HG03439 (cell line): ENCODE measurements at regions not wholly inside any gene's neighbourhood (a gene's known extent, or its start where the extent isn't known, plus 50 kb on each side); places are given as distances from the start of the nearest gene placed in this dataset.

ENCODE experiments used
- ATAC-seq: cut with Tn5 transposase; IDR thresholded peaks from one replicate; pipeline ENCODE4 v1.9.1; 2021; ENCODE audit warnings: mild to moderate bottlenecking, moderate library complexity; ENCODE audit not compliant: unreplicated experiment

DNA sequence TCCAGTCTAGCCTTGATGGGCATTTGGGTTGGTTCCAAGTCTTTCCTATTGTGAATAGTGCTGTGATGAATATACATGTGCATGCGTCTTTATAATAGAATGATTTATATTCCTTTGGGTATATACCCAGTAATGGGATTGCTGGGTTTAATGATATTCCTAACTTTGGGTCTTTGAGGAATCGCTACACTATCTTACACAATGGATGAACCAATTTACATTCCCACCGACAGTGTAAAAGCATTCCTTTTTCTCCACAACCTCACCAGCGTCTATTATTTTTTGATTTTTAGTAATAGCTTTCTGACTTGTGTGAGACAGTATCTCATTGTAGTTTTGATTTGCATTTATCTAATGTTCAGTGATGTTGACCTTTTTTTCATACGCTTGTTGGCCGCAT, 1040.1 kb downstream of the MAT2B start:
- no peak for ATAC-seq

DNA sequence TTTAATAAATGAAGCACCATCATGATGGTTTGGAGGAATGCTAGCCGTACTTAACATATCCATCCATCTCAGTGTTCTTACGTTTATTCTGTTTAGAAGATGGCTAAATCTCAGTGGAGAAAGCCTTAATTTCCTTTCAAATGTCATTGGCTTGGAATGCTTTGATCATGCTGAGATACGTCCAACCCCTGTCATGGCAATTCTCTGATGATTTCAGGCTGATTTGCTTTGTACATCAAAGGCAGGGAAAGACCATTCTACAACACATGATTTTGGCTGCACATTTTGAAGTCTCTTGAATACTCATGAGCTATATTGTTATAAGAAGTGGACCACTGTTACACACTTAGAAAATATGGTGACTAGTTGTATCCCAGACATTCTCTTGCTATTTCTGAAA, 1048.4 kb downstream of the MAT2B start:
- no peak for ATAC-seq

DNA sequence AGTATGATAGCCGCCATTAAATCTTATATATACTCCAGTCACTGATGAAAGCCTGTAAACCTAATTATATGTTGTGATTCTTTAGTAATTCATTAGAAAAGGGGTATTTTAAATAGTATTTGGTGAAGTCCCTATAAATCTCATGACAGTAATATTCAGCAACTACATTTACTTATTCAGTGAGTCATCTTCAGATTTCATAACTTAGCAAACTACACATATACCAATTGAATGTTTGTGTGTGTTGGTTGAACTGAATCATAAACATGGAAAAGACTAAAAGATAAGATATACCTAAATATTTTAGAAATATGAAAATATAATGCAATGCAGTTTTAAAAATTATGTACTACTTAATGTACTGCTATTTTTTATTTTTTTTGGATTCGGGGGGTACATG, 1050.4 kb downstream of the MAT2B start:
- no peak for ATAC-seq

DNA sequence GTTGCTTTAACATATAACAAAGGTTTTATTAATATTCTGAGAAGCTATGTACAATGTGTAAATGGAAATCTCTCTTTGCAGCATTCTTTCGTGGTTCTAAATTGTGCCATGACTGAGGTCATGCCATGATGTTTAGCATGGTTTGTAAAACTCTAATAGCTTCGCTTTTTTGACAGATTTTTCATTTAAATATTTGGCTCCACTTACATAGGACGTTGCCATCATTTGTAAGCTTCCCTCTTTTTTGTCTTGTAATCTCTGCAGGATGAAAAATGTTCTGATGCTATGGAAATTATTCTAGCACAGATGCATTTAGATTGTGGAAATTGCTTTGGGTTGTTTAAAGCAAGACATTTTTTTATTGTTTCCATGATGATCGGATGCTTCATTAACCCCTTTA, 1054.8 kb downstream of the MAT2B start:
- ATAC-seq, result no peak

DNA sequence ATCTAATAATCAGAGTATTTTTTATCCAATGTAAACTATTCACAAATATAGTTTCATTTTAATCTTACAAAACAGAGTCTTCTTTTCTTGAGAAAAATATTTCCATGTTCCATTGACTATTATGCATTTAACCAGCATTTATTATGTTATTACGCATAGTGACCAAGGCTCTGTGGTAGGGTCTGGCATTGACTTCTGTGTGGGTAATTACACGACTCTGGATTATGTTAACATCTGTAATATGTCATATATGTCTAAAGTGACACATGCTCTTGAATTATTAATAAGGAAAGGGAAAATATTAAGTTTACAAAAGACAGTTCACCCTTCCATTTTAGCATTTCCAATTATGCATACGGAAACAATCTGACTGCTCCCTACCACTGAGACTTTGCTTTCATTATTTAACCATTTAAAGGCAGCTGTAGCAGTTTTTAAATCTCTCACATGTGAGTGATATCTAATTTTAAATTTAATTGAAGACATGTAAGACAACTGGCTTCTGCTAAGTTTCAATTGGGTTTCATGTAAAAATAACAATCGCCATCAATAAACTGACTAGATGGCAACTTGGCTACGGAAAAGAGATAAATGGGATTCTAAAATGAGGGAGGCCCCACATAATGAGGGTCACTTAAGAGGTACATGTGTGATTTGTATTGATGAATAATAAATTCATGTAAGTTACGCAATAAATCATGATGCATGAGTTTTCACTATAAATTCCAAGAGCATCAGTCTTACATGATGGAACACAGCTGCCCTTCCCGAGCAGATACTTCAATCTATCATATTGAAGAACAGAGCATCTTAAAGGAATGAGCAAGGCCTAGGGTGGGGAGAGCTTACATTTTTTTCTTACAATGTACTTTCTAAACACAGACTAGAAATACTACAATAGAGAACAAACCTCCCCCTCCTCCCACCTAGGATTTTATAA, 1056.8 kb downstream of the MAT2B start:
- no peak for ATAC-seq

DNA sequence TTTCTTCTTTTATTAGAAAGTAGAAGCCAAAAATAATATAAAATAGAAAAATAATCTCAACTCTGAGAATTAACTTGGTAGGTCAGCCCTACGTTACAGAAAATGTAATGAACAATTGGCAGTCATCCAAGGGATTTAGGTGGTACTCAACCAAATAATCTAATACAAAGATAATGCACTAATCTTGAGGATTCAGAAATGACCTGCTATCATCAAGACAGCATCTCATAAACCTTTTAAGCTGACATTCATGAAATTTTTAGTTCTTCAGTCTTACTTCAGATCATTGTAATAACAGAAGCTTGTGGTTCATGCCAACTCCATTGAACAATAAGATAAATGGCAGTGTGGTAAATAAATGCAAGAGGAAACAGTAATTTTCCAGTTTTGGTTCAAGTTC, 1058.0 kb downstream of the MAT2B start:
- ATAC-seq, result no peak

DNA sequence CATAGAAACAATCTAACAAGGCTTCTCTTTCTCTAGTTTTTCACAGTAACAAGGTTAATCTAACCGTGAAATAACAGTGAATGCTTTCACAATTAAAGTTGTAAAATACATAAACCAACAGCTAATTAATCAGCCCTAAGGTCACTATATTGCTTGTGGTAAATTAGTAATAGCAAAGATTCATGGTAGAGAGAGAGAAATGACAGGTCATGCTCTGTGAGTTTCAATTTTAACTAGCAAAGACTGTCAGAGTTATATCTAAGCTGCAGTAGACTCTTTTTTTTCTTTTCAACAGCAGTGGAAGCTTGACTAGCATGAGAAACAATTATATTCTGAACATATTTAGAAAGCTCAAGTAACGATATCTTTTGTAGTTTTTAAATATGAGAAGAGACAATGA, 1068.0 kb downstream of the MAT2B start:
- no peak for ATAC-seq

DNA sequence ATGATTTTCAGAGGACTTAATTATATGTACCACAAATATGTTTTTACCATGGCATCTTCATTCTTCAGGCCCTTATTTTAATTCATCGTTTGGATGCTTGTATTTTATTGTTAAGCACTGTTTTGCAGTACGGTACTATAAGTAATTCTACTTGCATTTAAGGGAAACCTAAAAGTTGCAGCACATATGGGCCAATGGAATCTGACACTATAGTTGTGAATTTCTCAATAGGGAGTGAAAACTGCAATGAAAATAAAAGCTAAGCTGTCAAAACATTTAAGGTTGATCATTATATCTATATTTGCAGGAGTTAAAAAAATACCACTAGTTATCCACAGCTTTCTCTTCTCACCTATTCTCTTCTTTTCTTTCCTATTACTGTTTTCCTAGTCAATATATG, 1071.8 kb downstream of the MAT2B start:
- no peak for ATAC-seq

DNA sequence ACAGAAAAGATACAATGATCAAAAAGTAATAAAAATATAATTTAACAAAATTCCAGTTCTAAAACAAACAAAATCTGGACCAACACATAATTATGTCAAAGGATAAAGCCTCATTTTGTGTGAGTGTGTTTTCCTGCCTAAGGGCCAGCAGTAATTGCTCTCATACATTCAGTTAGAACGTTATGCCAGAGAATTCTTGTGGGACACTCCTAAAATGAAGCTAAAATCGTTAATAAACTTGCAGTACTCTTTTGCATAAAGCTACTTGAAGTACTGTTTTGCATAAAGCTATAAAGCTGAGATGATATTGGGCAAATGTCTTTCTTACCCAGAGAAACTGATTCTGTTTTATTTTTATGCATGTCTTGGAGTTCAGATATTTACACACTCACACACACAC, 1072.3 kb downstream of the MAT2B start:
- no peak for ATAC-seq

DNA sequence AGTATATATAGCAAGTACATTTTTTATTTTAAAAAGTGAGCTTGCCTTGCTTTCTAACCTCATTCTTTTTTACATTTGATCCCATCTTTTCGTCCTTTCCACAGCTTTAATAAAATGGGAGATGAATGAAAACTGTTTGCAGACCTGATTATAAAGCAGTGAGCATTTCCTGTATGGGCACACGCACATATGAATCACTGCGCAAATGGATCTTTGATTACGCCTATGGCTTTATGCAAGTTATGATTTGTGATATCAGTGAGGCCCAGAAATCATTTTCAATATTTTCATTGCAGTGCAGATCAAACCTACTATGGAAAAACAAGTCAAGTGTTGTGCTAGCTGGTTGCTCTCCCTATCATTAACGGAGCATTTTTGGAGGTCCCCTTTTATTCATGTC, 1073.0 kb downstream of the MAT2B start:
- no peak for ATAC-seq

DNA sequence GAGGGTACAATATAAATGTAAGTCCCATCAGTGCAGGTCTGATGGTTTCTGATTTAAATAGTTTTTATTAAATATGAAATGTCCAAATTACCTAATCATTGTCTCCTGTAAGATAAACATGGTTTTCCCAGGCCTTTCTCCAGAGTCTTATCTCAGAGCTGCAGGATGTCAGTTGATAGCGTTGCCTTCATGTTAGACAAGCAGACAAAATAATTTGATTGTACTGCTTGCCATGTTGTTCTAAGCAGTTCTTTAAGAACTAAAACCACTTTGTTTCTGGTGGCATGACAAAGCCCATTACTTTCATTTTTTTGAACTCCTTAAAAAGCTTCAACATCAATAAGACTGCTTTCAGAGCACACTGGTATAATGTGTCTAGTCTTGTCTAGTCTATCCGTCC, 1073.5 kb downstream of the MAT2B start:
- no peak for ATAC-seq

DNA sequence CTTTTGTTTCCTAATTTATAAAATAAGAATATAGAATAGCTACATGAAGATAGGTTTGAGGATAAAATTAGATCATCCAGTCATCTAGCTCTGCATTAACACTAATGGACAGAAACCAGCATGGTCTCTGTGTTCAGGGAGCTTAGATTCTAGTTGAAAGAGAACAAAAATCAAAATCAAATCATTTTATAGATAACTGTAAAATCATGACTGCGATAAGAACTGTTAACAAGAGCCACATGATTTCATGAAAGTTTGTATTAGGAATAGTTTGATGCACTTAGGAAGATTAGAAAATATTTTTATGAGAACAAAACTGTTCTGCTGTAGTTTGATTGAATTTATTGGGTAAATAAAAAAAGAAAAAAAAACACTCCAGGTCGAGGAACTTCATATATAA, 1074.7 kb downstream of the MAT2B start:
- no peak for ATAC-seq

DNA sequence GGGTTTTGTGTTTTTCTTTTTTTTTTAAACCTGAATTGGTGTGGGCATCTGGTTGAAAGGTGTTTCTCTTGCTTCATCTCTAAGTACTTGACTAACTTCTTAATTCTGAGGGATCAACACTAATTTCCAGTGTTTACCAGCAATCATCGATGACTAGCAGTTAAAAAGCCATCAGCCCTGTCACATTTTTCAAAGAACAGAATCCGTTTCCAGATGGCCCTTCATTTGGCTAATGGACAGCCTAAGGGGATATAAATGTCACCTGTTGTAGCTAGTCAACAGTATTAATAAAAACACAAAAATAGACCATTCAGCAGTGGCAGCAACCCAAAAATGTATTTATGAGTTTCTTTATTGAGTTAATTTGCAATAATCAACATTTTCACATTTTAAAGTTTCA, 1076.5 kb downstream of the MAT2B start:
- no peak for ATAC-seq

DNA sequence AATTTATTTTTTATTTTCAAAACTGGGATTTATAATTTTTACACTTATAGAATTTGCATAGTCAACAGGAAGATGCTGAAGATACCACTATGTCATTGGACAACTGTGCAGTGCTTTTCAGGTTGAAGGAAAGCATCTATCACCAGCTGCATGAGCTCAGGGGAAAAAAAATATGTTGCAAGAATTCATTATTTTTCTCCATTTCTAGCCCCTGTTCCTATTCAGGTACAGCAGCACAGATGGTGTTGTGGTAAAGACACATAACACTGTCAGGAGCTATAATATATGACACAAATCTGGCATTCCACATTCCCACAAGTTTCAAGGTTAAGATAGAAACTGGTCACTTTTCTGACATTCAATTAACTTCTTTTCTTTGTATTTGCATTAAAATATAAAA, 1088.6 kb downstream of the MAT2B start:
- ATAC-seq, result no peak

DNA sequence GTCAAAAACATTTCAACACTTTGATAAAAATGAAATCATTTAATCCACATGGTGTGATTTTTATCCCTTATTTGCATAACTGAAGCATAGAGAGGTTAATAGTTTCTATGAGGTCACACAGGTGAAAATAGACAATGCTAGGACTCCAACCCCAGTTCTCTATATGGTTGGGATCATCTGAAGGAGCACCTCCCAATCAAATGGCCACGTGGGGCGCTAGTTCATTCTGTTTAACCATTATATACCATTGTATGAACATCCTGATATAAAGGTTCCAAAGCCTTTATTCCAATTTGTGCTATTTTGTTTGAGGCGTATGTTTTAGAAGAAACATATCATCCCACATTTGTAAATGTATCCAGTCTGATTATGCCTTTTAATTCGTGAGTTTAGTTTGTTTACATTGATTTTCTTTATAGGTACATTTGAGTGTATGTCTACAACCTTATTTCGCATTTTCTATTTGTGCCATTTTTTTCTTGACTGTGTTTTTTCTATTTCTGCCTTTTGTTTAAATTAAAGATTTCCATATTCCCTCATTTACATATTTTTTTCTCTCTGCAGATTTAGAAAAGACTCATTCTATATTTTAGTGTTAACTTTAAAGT, 1092.0 kb downstream of the MAT2B start:
- ATAC-seq, result peak; percentile 78

DNA sequence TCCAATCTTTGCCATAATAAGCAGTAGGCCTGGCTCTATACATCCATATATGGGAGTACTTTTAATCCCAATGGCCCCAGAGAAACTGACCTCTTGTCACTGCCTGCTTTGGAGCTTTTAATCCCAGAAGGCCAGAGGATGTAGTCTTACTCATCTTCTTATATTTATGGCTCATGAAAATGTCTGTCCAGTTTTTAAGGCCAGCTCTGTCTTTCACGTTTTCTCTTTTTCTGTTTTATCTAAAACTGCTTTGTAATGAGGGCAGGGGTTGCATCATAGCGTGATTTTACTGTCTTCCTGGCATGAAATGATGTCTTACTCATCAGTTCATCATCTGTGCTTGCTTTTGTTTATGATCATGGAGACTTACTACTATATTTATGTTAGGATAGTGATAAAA, 1094.9 kb downstream of the MAT2B start:
- no peak for ATAC-seq

DNA sequence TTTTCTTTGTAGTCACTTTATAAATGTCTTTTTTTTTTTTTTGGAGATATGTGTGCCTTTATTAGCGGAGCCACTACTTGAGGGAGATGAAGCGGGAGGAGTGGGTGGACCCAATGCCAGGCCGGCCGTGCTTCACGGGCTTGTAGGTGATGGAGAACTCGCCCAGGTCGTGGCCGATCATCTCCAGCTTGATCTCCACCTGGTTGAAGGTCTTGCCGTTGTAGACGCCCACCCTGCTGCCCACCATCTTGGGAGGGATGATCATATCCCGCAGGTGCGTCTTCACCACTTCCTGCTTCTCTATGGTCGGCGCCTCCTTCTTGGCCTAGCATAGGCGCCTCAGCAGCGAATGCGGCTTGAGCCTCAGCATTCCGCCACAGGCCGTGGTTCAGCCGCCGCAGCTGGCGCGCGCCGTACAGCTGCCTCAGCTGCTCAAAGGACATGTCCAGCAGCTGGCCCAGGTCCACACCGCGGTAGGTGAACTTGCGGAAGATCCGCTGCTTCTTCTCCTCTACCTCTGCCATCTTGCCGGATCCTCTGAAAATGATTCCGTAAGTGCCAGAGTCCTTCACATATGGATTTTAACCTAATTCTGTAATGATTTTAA, 1095.6 kb downstream of the MAT2B start:
- no peak for ATAC-seq

DNA sequence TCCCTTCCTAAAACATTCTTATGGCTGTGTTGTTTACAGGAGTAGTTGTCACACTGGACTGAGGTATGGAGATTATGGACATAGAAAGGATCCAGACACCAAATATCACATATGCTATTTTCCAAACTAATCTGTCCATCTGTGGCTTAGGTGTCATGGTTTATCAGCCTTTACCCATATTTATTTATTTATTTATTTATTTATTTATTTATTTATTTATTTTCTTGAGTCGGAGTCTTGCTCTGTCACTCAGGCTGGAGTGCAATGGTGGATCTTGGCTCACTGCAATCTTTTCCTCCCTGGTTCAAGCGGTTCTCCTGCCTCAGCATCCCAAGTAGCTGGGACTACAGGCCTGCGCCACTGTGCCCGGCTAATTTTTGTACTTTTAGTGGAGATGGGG, 1103.1 kb downstream of the MAT2B start:
- ATAC-seq, result no peak

DNA sequence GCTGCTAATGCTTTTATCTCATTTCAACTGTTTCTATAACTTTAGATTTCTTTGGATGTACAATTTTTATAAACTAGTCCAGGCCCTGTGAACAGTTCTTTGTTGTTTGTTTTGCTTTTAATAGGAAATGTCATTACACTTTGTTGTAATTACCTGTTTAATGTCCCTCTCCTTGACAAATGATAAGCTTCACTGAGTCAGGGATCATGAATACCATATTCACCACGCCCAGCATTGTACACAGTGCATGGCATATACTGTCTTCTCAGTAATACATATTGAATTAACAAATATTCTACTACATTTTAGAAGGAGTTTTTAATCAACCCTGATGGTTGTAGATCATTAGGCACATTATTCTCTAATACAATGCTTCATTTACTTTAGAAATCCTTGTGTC, 1105.0 kb downstream of the MAT2B start:
- no peak for ATAC-seq

DNA sequence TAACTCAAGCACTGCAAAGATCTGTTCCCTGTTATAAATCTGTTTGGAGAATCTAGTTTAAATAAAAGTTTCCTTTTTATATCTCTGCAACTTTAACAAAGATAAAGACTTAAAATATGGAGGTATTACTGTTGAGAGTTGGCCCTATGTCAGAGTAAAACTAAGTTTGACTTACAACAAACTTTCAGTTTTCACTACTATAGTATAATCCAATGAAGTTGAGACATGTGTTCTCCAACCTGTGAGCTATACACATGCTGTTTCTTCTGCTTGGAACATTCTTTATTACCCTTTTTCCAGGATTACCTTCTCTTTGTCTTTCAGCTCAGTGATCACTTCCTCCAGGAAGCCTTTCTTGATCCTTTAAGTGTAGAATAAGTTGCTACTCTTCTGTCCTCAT, 1109.3 kb downstream of the MAT2B start:
- no peak for ATAC-seq

DNA sequence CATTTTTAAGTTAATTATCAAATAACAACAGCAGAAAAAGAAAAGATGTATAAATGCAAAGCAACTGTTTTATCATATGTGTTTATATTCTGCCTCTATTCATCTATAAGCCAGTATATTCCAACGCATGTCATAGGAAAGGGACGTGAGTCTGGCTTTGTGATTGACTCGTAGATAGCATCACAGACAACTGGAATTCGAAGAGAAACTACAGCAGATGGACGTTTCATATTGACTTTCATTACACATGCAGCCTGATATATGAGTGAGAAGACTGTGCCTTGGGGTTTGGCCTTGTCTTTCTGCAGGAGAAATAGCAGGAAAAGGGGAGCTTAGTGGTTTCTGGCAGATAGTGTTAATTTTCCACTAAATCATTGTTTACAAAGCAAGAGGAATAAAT, 1111.9 kb downstream of the MAT2B start:
- no peak for ATAC-seq

DNA sequence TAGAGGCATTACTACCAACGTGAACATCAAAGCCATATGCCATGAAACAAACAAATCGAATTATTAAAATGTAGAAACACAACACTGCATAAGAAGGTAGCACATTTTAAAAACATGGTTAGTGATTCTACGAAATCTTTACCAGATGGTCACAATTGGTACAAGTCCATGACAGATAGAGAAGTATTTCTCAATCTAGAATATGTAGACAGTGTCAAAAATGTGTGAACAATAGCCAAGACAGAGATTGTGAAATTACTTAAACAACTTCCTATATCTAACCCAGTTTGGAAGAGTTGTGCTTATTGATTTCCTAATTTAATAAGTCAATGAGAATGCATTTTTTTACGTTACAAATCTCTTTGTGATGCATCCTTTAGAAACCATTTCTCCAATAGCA, 1121.6 kb downstream of the MAT2B start:
- ATAC-seq, result no peak
